A673 (cell line): ENCODE measurements at regions not wholly inside any gene's neighbourhood (a gene's known extent, or its start where the extent isn't known, plus 50 kb on each side); places are given as distances from the start of the nearest gene placed in this dataset.
A peak's percentile ranks its signal among the peaks of the same experiment; 100 is the strongest.

Experiments used
- BruUV-seq: library from RNA; stranded (reverse); fragments of 400-500 nt; replicated peaks from 2 replicates; lab custom pipeline; 2021; lab: Mats Ljungman, UMichigan
- CTCF ChIA-PET: fragments of 300-600 bp; sonication (Branson Sonifier 250); formaldehyde crosslinking; loops from one replicate; lab custom pipeline; 2022; ENCODE audit warnings: antibody characterized with exemption; lab: Charles Lee
- POLR2A ChIA-PET: fragments of 300-600 bp; sonication (Branson Sonifier 250); formaldehyde crosslinking; loops from one replicate; lab custom pipeline; 2022; ENCODE audit warnings: antibody characterized with exemption; ENCODE audit not compliant: low non-redundant PET; lab: Charles Lee
- DNase-seq: peaks from one replicate; pipeline ENCODE4 v3.0.0-alpha.2; 2015; ENCODE audit warnings: low spot score
- H3K27ac ChIP-seq: fragments of 200-600 bp; sonication (generic); 2 replicates; pipeline ENCODE4 v1.5.1; 2016; ENCODE audit warnings: mixed run types, low read depth, mild to moderate bottlenecking, mixed read lengths, antibody characterized with exemption, low read length; ENCODE audit not compliant: poor library complexity, severe bottlenecking
- H3K27me3 ChIP-seq: fragments of 200-600 bp; sonication (generic); replicated peaks from 2 replicates; pipeline ENCODE4 v1.6.1; 2017; ENCODE audit warnings: mixed run types, low read depth, mild to moderate bottlenecking, mixed read lengths, antibody characterized with exemption, low read length; ENCODE audit not compliant: insufficient read depth, poor library complexity
- H3K36me3 ChIP-seq: fragments of 200-600 bp; sonication (generic); 2 replicates; pipeline ENCODE4 v1.6.1; 2016; ENCODE audit warnings: mixed run types, mild to moderate bottlenecking, mixed read lengths, antibody characterized with exemption, low read length; ENCODE audit not compliant: insufficient read depth, poor library complexity, severe bottlenecking
- H3K4me1 ChIP-seq: fragments of 200-600 bp; sonication (generic); 2 replicates; pipeline ENCODE4 v1.6.1; 2017; ENCODE audit warnings: mixed run types, mild to moderate bottlenecking, mixed read lengths, antibody characterized with exemption, low read length; ENCODE audit not compliant: insufficient read depth, poor library complexity, severe bottlenecking
- H3K4me3 ChIP-seq: fragments of 200-600 bp; sonication (generic); 2 replicates; pipeline ENCODE4 v1.5.1; 2016; ENCODE audit warnings: low read depth, mixed run types, mild to moderate bottlenecking, mixed read lengths, low read length; ENCODE audit not compliant: poor library complexity, severe bottlenecking
- H3K9me3 ChIP-seq: fragments of 200-600 bp; sonication (generic); 2 replicates; pipeline ENCODE4 v1.6.1; 2016; ENCODE audit warnings: mixed run types, low read depth, mild to moderate bottlenecking, mixed read lengths, antibody characterized with exemption, low read length; ENCODE audit not compliant: poor library complexity, severe bottlenecking
- EZH2 ChIP-seq: fragments of 200-600 bp; sonication (generic); IDR thresholded peaks from 2 replicates; pipeline ENCODE4 v1.6.1; 2017; ENCODE audit warnings: borderline replicate concordance, low read depth, mild to moderate bottlenecking, mixed read lengths, antibody characterized with exemption, low read length; ENCODE audit not compliant: poor library complexity, severe bottlenecking
- intact Hi-C: fragments of 100-400 bp; cut with micrococcal nuclease; formaldehyde crosslinking; loops from one replicate; pipeline ENCODE4 v1.10.0; 2022; ENCODE audit not compliant: unreplicated experiment
- TF ChIP-seq, protein P1 (sequence below): fragments of 300-800, 200-600 bp; sonication (generic); conservative IDR thresholded peaks from 2 replicates; pipeline ENCODE4 v1.5.1; 2017; ENCODE audit warnings: low read depth, mild to moderate bottlenecking, antibody characterized with exemption, low read length, moderate library complexity, mixed read lengths

DNA sequence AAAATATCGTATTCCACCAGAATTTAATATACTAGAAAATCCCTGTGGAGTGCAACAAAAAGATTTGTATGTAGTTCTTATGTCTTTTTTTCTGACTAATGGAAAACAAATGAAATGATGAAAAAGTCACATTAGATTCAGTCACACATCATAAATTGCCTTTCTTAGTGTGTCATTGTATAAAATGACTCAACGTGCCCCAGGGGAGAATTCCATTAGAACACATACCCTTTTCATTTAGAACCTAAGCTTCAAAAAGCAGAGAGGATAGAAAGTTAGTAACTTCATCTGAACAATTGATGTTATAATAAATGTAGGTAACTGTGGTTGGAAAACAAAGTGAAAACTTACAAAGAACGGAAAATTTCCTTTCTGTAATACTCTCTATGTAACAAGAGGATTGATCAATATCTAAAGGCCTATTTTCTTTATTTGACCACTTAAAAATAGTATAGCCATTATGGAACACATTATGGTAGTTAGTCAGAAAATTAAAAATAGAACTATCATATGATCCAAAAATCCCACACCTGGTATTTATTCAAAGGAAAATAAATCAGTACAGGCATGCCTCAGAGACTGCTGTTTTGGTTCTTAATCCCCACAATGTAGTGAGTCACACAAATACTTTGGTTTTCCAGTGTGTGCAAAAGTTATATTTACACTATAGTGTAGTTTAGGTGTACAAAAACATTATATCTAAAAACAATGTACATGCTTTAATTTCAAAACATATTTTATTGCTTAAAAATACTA is 1016.1 kb downstream of the KCNT2 start:
- peak; percentile 63 for DNase-seq
- TF ChIP-seq EZH2, result no peak
- TF ChIP-seq, protein P1, sequence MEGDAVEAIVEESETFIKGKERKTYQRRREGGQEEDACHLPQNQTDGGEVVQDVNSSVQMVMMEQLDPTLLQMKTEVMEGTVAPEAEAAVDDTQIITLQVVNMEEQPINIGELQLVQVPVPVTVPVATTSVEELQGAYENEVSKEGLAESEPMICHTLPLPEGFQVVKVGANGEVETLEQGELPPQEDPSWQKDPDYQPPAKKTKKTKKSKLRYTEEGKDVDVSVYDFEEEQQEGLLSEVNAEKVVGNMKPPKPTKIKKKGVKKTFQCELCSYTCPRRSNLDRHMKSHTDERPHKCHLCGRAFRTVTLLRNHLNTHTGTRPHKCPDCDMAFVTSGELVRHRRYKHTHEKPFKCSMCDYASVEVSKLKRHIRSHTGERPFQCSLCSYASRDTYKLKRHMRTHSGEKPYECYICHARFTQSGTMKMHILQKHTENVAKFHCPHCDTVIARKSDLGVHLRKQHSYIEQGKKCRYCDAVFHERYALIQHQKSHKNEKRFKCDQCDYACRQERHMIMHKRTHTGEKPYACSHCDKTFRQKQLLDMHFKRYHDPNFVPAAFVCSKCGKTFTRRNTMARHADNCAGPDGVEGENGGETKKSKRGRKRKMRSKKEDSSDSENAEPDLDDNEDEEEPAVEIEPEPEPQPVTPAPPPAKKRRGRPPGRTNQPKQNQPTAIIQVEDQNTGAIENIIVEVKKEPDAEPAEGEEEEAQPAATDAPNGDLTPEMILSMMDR, result no peak
- ChIA-PET CTCF (no interaction called here), POLR2A (no interaction called here)
- H3K27me3 ChIP-seq, result no peaks in the 10 kb centered on the region
- H3K9me3 ChIP-seq, result no peaks in the 10 kb centered on the region
- no peak overlapping the region for H3K4me3 ChIP-seq
- H3K27ac ChIP-seq, result no peak overlapping the region
- intact Hi-C loops, result no loop called here
- H3K36me3 ChIP-seq, result no peaks in the 10 kb centered on the region
- peaks cover 7% of the 10 kb centered on the region for H3K4me1 ChIP-seq
- no TSS peak for BruUV-seq

DNA sequence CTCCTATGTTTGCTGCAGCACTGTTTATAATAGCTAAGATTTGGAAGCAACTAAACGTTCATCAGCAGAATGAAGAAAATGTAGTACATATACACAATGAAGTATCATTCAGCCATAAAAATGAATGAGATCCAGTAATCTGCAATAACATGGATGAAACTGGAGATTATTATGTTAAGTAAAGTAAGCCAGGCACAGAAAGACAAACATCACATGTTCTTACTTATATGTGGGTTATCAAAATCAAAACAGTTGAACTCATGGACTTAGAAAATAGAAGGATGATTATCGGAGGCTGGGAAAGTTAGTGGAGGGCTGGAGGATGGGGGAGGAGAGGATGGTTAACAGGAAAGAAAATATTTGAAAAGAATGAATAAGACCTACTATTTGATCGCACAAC is 1017.6 kb downstream of the KCNT2 start:
- Histone ChIP-seq H3K27me3 (no peaks in the 10 kb centered on the region), H3K4me3 (no peak overlapping the region), H3K9me3 (no peaks in the 10 kb centered on the region), H3K36me3 (no peaks in the 10 kb centered on the region), H3K4me1 (peaks cover 7% of the 10 kb centered on the region), H3K27ac (no peak overlapping the region)
- TF ChIP-seq EZH2, result no peak
- TF ChIP-seq, protein P1, result no peak
- DNase-seq, result no peak
- no TSS peak for BruUV-seq
- ChIA-PET CTCF (no interaction called here), POLR2A (no interaction called here)
- intact Hi-C loops, result no loop called here

DNA sequence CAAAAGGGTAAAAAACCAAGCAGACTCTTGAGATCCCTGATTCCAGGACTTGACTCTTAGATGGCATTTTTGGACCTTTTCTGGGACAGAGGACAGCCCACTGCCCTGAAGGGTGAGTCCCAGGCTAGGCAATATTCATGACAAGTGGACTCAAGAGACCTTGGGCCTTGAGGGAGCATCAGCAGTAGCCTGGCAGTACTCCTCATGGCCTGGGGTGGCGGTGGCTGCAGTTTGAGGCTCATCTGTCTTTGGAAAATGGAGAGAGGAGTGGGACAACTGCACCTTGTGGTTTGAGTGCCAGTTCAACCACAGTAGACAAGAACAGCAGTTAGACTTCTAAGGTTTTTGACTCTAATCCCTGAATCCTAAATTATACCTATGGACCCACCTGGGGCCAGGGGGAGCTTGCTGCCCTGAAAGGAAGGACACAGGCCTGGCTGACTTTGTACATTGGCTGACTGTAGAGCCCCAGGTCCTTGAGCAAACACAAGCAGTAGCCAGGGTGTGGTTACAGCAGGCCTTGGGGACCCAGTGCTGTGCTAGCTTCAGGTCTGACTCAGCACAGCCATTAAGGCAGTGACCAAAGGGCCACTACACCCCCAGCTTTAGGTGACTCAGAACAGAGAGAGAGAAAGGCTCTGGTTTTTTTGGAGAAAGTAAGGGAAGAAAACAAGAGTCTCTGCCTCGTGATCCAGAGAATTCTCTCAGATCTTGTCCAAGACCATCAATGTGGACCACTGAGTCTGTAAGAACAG is 1023.2 kb downstream of the KCNT2 start:
- DNase-seq, result no peak
- BruUV-seq, result no TSS peak

More for the DNA sequence above, 1023.2 kb downstream of the KCNT2 start:
- no peaks in the 10 kb centered on the region for H3K9me3 ChIP-seq
- H3K27me3 ChIP-seq, result no peaks in the 10 kb centered on the region
- POLR2A ChIA-PET, result no interaction called here
- no peak overlapping the region for H3K27ac ChIP-seq
- intact Hi-C loops, result no loop called here
- H3K36me3 ChIP-seq, result no peaks in the 10 kb centered on the region
- no peaks in the 10 kb centered on the region for H3K4me1 ChIP-seq
- CTCF ChIA-PET, result no interaction called here
- TF ChIP-seq, protein P1, result no peak
- TF ChIP-seq EZH2, result no peak
- no peak overlapping the region for H3K4me3 ChIP-seq
